Heart left ventricle (tissue), 16 donors: ENCODE measurements at regions not wholly inside any gene's neighbourhood (a gene's known extent, or its start where the extent isn't known, plus 50 kb on each side); places are given as distances from the start of the nearest gene placed in this dataset.

ENCODE experiments used
- ATAC-seq, 4 donors: fragments of 200-7000 bp; cut with Tn5 transposase; one replicate each; pipeline ENCODE4 v1.9.1; 2020 to 2022; ENCODE audit warnings: moderate library complexity in 4 of 4, mild to moderate bottlenecking in 3 of 4, moderate number of reproducible peaks in 1 of 4
- DNase-seq, 5 donors: peaks; one replicate each; pipeline ENCODE4 v3.0.0-alpha.2; 2020
- H3K27ac ChIP-seq, 12 donors: fragments of 200-600 bp; sonication (generic) in 4 of 12; one replicate each; pipeline versions ENCODE4 v1.5.0 to v1.8.0; 2016 to 2022; ENCODE audit warnings: mild to moderate bottlenecking in 2 of 12
- H3K27me3 ChIP-seq, 9 donors: fragments of 200-600 bp; sonication (generic) in 2 of 9; one replicate each; pipeline versions ENCODE4 v1.5.1 to v1.8.0; 2016 to 2022; ENCODE audit warnings: mild to moderate bottlenecking in 3 of 9
- H3K36me3 ChIP-seq, 9 donors: fragments of 200-600 bp; sonication (generic) in 2 of 9; one replicate each; pipeline versions ENCODE4 v1.5.0 to v1.8.0; 2018 to 2022; ENCODE audit warnings: mild to moderate bottlenecking in 2 of 9
- H3K4me1 ChIP-seq, 12 donors: fragments of 200-600 bp; sonication (generic) in 4 of 12; one replicate each; pipeline versions ENCODE4 v1.5.0 to v1.8.0; 2016 to 2022; ENCODE audit warnings: mild to moderate bottlenecking in 3 of 12
- H3K4me3 ChIP-seq, 12 donors: fragments of 200-600 bp; sonication (generic) in 4 of 12; one replicate each; pipeline versions ENCODE4 v1.5.0 to v1.8.0; 2017 to 2022; ENCODE audit warnings: mild to moderate bottlenecking in 9 of 12, moderate library complexity in 4 of 12
- H3K9me3 ChIP-seq, 12 donors: fragments of 200-600 bp; sonication (generic) in 4 of 12; one replicate each; pipeline versions ENCODE4 v1.5.0 to v1.8.0; 2016 to 2022; ENCODE audit warnings: mild to moderate bottlenecking in 1 of 12
- POLR2A ChIP-seq, 2 donors: fragments of 450-650 bp; IDR thresholded peaks; one replicate each; pipeline ENCODE4 v1.6.1; 2017; ENCODE audit warnings: antibody characterized with exemption in 2 of 2, mild to moderate bottlenecking in 2 of 2, moderate library complexity in 2 of 2
- WGBS, 4 donors: extraction: QIAGEN DNeasy Blood & Tissue Kit in 2 of 4; methylation state at CpG; one replicate each; pipeline versions ENCODE4 v1.1.5 to v1.1.7; 2013 to 2018; 5-methylcytosine and 5-hydroxymethylcytosine counted together
- intact Hi-C, 10 donors: fragments of 100-400 bp; cut with DNase I; formaldehyde crosslinking; loops; one replicate each; pipeline versions ENCODE4 v1.11.1 to v1.14.2; 2022
- TF ChIP-seq, protein P1 (sequence below), 12 donors: fragments of 200-600 bp; sonication (generic) in 4 of 12; IDR thresholded peaks; one replicate each; pipeline versions ENCODE4 v1.5.0 to v1.8.0; 2018 to 2022; ENCODE audit warnings: antibody characterized with exemption in 12 of 12, mild to moderate bottlenecking in 5 of 12
- donor health status: ischemic (EF 13 %, LVEDD 7.1; RV severe dilation, severe dysfunction).
- donor health status: healthy with polysubstance abuse.
- donor health status: DM: no; HTN: yes; CAD: no.
- donor health status: DM: no; HTN: no; CAD: no.
- donor health status: ischemic (EF 25% LVEDD 6.9; RV normal size, moderate dysfunction).
- donor health status: ischemic (EF 25% LVEDD 5.7; RV mildly dilated, moderate dysfunction).
- donor health status: healthy.
- donor health status: DM: yes; HTN: yes; CAD: no.
- donor health status: ischemic (EF 35%, LVEDD 5.7; RV mildly dilated, moderate dysfunction).
- donor health status: nonischemic (EF 11% LVEDD 7.7; RV severe dilation, severe dysfunction).
- donor health status: DM: yes; HTN: yes; CAD: no.
- donor health status: PGD.
- donor health status: ischemic (EF 29% LVEDD 5.4; RV normal size, mild dysfunction).
- donor health status: nonischemic (EF 23%, LVEDD 6.1; RV moderate dilation, normal function).

DNA sequence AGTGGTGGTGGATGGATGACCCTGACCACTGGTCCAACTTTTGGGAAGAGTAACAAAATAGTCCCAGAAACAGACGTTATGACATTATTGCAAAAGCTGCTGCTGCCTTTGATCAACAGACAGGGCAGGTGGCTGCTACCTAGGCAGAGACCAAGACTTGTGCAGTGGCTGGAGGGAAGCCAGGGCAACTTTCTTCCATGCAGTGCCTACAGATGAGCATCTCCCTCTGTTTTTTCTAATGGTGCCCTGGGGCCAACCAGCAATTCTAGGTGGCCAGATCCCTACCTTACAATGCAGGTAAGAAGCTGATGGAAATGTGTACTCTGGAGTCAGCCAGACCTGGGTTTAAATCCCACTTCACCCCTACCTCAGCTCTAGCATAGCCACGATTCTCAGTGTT, 283.1 kb upstream of the POU3F1 start:
- 47 to 73% (median 66%) methylated on average over 2 of the region's 2 CpGs for WGBS, 4 donors
- intact Hi-C loops, result no loop called here

DNA sequence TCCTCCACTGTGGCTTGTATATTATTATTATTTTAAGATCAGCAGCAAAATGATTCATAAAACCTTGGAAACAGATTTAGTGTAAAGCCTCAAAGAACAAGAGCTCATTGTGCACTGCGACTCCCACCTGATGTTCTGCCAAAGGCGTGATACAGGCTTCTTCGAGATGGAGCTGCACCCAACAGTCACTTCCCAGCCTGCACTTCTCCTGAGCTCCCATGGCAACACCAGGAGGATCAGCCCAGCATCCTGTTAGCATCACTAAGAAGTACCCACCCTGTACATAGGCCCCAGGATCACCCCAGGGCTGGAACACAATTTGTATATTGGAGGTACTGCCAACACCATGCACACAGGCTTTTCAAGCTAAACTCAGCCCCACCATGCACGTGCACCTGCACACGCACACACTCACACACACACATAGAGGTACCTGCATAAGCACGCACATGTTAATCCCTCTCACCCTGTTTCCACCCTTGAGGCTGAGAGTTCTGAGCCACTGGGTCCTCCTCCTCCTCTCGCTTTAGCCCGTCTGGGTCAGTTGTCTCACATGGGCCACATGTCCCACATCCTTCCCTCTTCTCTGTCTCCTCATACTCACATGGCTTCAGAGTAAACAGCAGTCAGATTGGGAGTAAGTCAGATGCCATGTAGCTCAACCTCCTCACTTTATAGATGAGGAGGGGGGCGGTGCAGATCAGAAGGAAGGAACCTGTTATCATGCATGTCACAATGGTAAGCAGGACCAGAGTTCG, 281.9 kb upstream of the POU3F1 start:
- intact Hi-C loops, result no loop called here
- 73 to 83% (median 76%) methylated on average over 10 of the region's 10 CpGs for WGBS, 4 donors
- Histone ChIP-seq H3K27ac (no peak overlapping the region), H3K4me1 (peaks cover 0 to 3% (median 0%) of the 10 kb centered on the region in 12 donors), H3K9me3 (peaks cover 0 to 8% (median 0%) of the 10 kb centered on the region in 12 donors), H3K4me3 (no peak overlapping the region), H3K27me3 (peaks cover 0 to 33% (median 5%) of the 10 kb centered on the region in 9 donors), H3K36me3 (no peaks in the 10 kb centered on the region)
- no peak for DNase-seq
- TF ChIP-seq, protein P1, sequence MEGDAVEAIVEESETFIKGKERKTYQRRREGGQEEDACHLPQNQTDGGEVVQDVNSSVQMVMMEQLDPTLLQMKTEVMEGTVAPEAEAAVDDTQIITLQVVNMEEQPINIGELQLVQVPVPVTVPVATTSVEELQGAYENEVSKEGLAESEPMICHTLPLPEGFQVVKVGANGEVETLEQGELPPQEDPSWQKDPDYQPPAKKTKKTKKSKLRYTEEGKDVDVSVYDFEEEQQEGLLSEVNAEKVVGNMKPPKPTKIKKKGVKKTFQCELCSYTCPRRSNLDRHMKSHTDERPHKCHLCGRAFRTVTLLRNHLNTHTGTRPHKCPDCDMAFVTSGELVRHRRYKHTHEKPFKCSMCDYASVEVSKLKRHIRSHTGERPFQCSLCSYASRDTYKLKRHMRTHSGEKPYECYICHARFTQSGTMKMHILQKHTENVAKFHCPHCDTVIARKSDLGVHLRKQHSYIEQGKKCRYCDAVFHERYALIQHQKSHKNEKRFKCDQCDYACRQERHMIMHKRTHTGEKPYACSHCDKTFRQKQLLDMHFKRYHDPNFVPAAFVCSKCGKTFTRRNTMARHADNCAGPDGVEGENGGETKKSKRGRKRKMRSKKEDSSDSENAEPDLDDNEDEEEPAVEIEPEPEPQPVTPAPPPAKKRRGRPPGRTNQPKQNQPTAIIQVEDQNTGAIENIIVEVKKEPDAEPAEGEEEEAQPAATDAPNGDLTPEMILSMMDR (IDR thresholded peaks at IDR 0.05), result no peak
- TF ChIP-seq POLR2A (IDR thresholded peaks at IDR 0.05), result no peak
- no peak for ATAC-seq

More for the DNA sequence above, 283.1 kb upstream of the POU3F1 start:
- H3K9me3 ChIP-seq, result peaks cover 0 to 8% (median 0%) of the 10 kb centered on the region in 12 donors
- no peak for DNase-seq
- H3K4me1 ChIP-seq, result peaks cover 0 to 3% (median 0%) of the 10 kb centered on the region in 12 donors
- no peaks in the 10 kb centered on the region for H3K36me3 ChIP-seq
- H3K27ac ChIP-seq, result no peak overlapping the region
- H3K4me3 ChIP-seq, result no peak overlapping the region
- ATAC-seq, result no peak
- TF ChIP-seq, protein P1 (IDR thresholded peaks at IDR 0.05), result no peak
- TF ChIP-seq POLR2A (IDR thresholded peaks at IDR 0.05), result no peak
- peaks cover 0 to 28% (median 0%) of the 10 kb centered on the region in 9 donors for H3K27me3 ChIP-seq

DNA sequence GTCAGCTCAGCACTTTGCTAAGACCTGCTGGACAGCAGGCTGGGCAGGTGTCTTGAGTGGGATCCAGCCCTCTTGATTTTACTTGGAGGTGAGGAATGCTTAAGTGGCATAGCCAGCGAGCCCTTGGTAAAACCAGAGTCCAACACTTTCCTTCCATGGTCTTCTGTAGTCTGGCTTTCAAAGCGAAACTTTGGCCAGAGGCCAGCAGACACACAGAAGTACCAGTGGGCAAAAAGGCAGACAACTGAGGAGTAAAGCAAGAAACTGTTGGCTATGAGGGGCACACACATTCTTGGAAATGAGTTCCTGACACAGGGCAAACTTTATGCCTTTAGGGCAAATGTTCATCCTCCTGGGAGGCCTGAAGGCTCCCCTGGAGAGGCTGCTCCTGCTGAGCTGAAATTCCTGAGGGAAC, 281.0 kb upstream of the POU3F1 start:
- no peak for DNase-seq
- ATAC-seq, result no peak
- H3K4me3 ChIP-seq, result no peak overlapping the region
- H3K9me3 ChIP-seq, result peaks cover 0 to 8% (median 0%) of the 10 kb centered on the region in 12 donors
- 46 to 64% (median 49%) methylated on average over 2 of the region's 2 CpGs for WGBS, 4 donors
- H3K27me3 ChIP-seq, result peaks cover 0 to 32% (median 0%) of the 10 kb centered on the region in 9 donors
- no peaks in the 10 kb centered on the region for H3K36me3 ChIP-seq
- peaks cover 0 to 3% (median 0%) of the 10 kb centered on the region in 12 donors for H3K4me1 ChIP-seq
- TF ChIP-seq POLR2A (IDR thresholded peaks at IDR 0.05), result no peak
- TF ChIP-seq, protein P1 (IDR thresholded peaks at IDR 0.05), result no peak
- intact Hi-C loops, result no loop called here
- no peak overlapping the region for H3K27ac ChIP-seq

DNA sequence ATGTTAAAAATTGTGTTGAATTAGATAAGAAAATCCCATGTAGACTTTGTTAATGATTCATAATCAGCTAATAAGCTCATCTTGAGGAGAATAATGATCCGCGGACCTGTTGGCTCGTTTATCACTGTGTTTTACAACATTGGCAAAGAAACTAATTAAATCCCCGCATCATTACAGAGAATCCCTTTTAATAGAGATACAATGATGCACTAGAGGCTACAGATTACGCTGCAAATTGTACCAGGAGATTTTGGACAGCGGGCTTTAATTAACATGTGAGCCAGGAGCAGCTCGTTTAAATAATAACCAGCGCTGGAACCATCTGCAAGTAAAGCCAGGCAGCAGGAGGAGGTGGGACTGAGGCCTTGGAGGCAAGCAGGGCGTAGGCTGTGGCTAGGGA, 280.3 kb upstream of the POU3F1 start:
- H3K36me3 ChIP-seq, result no peaks in the 10 kb centered on the region
- peaks cover 0 to 33% (median 0%) of the 10 kb centered on the region in 9 donors for H3K27me3 ChIP-seq
- peaks cover 0 to 8% (median 0%) of the 10 kb centered on the region in 12 donors for H3K9me3 ChIP-seq
- DNase-seq (no peak), ATAC-seq (no peak)
- WGBS, 4 donors, result 87 to 94% (median 89%) methylated on average over 9 of the region's 9 CpGs
- H3K4me1 ChIP-seq, result peaks cover 0 to 3% (median 0%) of the 10 kb centered on the region in 12 donors
- H3K27ac ChIP-seq, result no peak overlapping the region
- intact Hi-C loops, result no loop called here
- TF ChIP-seq, protein P1 (IDR thresholded peaks at IDR 0.05), result no peak
- no peak for TF ChIP-seq POLR2A (IDR thresholded peaks at IDR 0.05)
- no peak overlapping the region for H3K4me3 ChIP-seq
